Left lung (tissue), 4 donors: ENCODE measurements at regions not wholly inside any gene's neighbourhood (a gene's known extent, or its start where the extent isn't known, plus 50 kb on each side); places are given as distances from the start of the nearest gene placed in this dataset.

Source experiments
- ATAC-seq: fragments of 200-7000 bp; cut with Tn5 transposase; one replicate; pipeline ENCODE4 v1.9.1; 2020; ENCODE audit warnings: moderate library complexity
- DNase-seq, 4 donors: peaks; one replicate each; pipeline ENCODE4 v3.0.0-alpha.2; 2013 to 2020
- H3K27ac ChIP-seq, 2 donors: fragments of 200-600 bp; sonication (generic) in 1 of 2; one replicate each; pipeline versions ENCODE4 v1.5.0 to v1.8.0; 2020 to 2021
- H3K27me3 ChIP-seq, 2 donors: fragments of 200-600 bp; sonication (generic) in 1 of 2; one replicate each; pipeline versions ENCODE4 v1.5.0 to v1.8.0; 2020 to 2021
- H3K36me3 ChIP-seq, 2 donors: fragments of 200-600 bp; sonication (generic) in 1 of 2; one replicate each; pipeline versions ENCODE4 v1.5.0 to v1.8.0; 2020 to 2021
- H3K4me1 ChIP-seq, 2 donors: fragments of 200-600 bp; one replicate each; pipeline ENCODE4 v1.8.0; 2021
- H3K4me3 ChIP-seq, 2 donors: fragments of 200-600 bp; sonication (generic) in 1 of 2; one replicate each; pipeline versions ENCODE4 v1.5.0 to v1.8.0; 2020 to 2021; ENCODE audit warnings: mild to moderate bottlenecking in 1 of 2
- H3K9me3 ChIP-seq, 2 donors: fragments of 200-600 bp; sonication (generic) in 1 of 2; one replicate each; pipeline versions ENCODE4 v1.5.0 to v1.8.0; 2020 to 2021
- intact Hi-C, 2 donors: fragments of 100-400 bp; cut with DNase I; formaldehyde crosslinking; loops; one replicate each; pipeline versions ENCODE4 v1.11.2 to v1.14.2; 2022
- TF ChIP-seq, protein P1 (sequence below), 2 donors: fragments of 200-600 bp; sonication (generic) in 1 of 2; IDR thresholded peaks; one replicate each; pipeline versions ENCODE4 v1.5.0 to v1.8.0; 2021; ENCODE audit warnings: antibody characterized with exemption in 2 of 2
- donor health status: DM: no; HTN: yes; CAD: no.
- donor health status: DM: no; HTN: no; CAD: no.

DNA sequence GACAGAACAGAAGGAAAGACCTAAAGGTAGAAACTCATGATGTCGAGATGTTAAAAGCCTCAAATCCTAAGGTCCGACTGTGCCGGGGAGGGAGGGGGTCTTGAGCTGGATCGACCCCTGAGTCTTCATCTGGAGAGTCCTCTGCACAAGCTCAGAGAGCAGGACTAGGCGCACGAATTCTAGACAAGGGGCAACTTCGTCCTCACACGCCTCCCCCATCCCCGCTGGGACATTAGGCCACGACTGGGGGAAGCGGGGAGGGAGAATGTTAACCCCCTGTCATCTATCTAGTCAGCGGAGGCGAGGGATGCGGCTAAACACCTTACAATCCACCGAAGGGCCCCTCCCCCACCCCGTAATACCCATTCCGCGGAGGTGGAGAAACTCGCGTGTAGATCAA is 94.7 kb downstream of the PRKAB2 start:
- no peaks in the 10 kb centered on the region for H3K36me3 ChIP-seq
- H3K4me3 ChIP-seq: no peak overlapping the region
- no peak overlapping the region for H3K27ac ChIP-seq
- no peak for DNase-seq
- no peaks in the 10 kb centered on the region for H3K9me3 ChIP-seq
- intact Hi-C loops: no loop called here
- peaks cover 63 to 100% of the 10 kb centered on the region in 2 donors for H3K27me3 ChIP-seq
- H3K4me1 ChIP-seq: peaks cover 4 to 11% of the 10 kb centered on the region in 2 donors
- TF ChIP-seq, protein P1, sequence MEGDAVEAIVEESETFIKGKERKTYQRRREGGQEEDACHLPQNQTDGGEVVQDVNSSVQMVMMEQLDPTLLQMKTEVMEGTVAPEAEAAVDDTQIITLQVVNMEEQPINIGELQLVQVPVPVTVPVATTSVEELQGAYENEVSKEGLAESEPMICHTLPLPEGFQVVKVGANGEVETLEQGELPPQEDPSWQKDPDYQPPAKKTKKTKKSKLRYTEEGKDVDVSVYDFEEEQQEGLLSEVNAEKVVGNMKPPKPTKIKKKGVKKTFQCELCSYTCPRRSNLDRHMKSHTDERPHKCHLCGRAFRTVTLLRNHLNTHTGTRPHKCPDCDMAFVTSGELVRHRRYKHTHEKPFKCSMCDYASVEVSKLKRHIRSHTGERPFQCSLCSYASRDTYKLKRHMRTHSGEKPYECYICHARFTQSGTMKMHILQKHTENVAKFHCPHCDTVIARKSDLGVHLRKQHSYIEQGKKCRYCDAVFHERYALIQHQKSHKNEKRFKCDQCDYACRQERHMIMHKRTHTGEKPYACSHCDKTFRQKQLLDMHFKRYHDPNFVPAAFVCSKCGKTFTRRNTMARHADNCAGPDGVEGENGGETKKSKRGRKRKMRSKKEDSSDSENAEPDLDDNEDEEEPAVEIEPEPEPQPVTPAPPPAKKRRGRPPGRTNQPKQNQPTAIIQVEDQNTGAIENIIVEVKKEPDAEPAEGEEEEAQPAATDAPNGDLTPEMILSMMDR (IDR thresholded peaks at IDR 0.05): no peak
- ATAC-seq: no peak

DNA sequence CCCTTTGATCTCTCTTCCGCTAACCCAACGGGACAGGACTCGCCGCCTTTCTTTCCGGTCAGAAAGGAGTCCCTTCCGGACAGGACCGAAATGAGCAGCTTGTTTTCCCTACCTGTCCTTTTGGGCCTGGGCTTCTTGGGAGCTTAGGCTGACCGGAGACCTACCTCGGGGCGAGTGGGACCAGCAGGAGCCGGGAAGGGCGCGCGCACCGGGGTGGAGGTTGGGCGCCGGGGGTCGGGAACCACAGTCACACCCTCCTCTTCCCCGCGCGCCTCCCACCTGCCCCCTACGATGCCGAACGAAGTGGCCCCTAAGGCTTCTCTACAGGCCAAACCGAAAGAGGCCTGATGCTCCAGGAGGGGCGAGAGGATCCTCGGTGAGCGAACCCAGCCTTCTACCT is 95.2 kb downstream of the PRKAB2 start:
- H3K27ac ChIP-seq: no peak overlapping the region
- H3K4me3 ChIP-seq: no peak overlapping the region
- no peak for DNase-seq
- peaks cover 61 to 100% of the 10 kb centered on the region in 2 donors for H3K27me3 ChIP-seq
- intact Hi-C loops: no loop called here
- ATAC-seq: no peak
- H3K4me1 ChIP-seq: peaks cover 4 to 11% of the 10 kb centered on the region in 2 donors
- TF ChIP-seq, protein P1 (IDR thresholded peaks at IDR 0.05): no peak
- no peaks in the 10 kb centered on the region for H3K36me3 ChIP-seq
- no peaks in the 10 kb centered on the region for H3K9me3 ChIP-seq

DNA sequence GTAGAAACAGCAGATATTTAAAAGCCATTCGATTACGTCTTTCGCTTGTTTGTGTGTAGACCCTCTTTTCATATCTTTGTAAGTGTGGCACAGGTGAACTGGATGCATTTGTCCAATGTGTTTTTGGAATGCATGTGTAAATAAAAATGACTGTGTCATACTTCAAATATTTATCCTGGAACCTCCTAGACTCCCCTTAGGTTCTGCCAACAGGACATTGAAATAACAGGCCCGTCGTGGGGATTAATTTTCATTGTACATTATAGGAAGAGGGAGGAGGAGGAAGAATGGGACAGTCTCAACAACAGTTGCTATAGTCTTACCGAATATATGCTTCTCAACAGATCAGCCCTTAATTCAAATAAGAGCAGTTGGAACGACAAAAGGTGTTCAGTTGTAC is 95.8 kb downstream of the PRKAB2 start:
- Histone ChIP-seq H3K9me3 (no peaks in the 10 kb centered on the region), H3K36me3 (no peaks in the 10 kb centered on the region), H3K27ac (no peak overlapping the region), H3K27me3 (peaks cover 63 to 100% of the 10 kb centered on the region in 2 donors), H3K4me1 (peaks cover 4 to 11% of the 10 kb centered on the region in 2 donors), H3K4me3 (no peak overlapping the region)
- ATAC-seq: no peak
- intact Hi-C loops: no loop called here
- TF ChIP-seq, protein P1 (IDR thresholded peaks at IDR 0.05): no peak
- DNase-seq: no peak

DNA sequence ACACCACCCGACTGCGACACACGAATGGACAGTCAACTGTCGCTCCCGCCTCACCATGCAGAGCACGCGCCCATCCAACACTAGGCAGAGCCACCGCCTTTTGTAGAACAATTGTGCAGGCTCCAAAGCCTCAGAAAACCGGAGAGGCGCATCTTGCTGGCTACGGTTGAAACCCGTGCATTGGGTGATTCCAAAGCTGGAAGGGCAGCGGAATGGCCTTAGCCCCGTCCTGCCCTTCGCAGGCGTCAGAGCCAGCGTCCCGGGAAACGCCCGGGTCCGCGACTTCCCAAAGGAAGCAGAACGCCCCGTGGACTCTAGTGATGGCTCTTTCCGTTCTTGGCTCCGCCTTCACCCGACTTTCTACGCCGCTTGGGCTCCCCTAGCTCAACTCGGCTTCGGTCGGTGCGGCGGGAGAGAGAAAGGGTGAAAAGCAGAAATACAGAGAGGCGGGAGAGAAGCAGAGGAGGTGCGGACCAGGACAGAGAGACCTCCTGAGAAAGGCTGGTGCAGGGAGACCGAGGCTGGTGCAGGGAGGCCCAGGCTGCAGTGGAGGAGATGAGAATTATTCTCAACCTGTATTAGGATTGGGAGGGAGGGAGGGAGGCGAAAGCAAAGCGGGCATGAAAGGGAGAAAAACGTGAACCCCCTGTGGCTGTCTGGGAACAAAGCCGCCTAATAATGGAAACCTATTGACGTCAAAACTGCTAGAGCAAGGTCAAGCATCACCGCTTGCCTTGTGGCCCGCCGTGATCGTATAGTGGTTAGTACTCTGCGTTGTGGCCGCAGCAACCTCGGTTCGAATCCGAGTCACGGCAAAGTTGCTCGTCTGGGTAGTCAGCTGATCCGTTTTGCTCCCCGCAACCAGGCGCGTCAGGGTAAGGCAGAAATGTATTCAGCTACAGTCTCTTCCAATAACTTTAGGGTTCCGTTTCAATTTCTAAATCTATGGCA is 99.5 kb downstream of the PRKAB2 start:
- H3K27me3 ChIP-seq: peaks cover 28 to 81% of the 10 kb centered on the region in 2 donors
- peak; percentile 61 for ATAC-seq

DNA sequence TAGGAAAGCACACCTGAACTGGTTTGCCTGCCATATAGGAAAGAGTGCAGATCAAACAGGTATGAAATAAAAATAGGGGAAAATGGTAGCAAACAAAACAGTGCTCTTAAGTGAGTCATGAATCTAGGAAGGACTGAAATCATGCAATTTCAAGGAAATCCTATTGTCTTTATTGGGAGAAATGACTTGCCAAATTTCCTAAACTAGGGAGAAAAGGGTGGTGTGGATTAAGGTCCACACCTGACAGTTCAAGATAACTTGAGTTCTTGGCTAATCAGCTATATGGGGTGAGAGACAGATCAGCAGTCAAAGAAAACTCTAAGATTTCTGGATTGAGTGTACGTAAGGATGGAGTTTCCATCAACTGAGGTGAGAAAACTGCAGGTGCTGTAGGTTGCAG is 101.1 kb downstream of the PRKAB2 start:
- intact Hi-C loops: no loop called here
- peaks cover 19 to 65% of the 10 kb centered on the region in 2 donors for H3K27me3 ChIP-seq
- H3K4me3 ChIP-seq: no peak overlapping the region
- H3K36me3 ChIP-seq: no peaks in the 10 kb centered on the region
- TF ChIP-seq, protein P1 (IDR thresholded peaks at IDR 0.05): no peak
- no peaks in the 10 kb centered on the region for H3K9me3 ChIP-seq
- ATAC-seq (no peak), DNase-seq (no peak)
- H3K27ac ChIP-seq: no peak overlapping the region
- no peaks in the 10 kb centered on the region for H3K4me1 ChIP-seq

More for the DNA sequence above, 99.5 kb downstream of the PRKAB2 start:
- Histone ChIP-seq H3K4me1 (no peaks in the 10 kb centered on the region), H3K27ac (no peak overlapping the region), H3K4me3 (peak overlapping the region; percentile 11 to 22), H3K36me3 (no peaks in the 10 kb centered on the region), H3K9me3 (no peaks in the 10 kb centered on the region)
- DNase-seq: peak in 3 of 4 donors; percentile 23 to 76 (median 43)
- TF ChIP-seq, protein P1 (IDR thresholded peaks at IDR 0.05): no peak
- intact Hi-C loops: no loop called here
